NCI-H1105 treated with DMSO at 0.1 percent for 48 hours (cell line): ENCODE measurements at regions not wholly inside any gene's neighbourhood (a gene's known extent, or its start where the extent isn't known, plus 50 kb on each side); places are given as distances from the start of the nearest gene placed in this dataset.
"Not testable (repeated sequence)": the region's sequence is repeated elsewhere in the genome, so short reads cannot be mapped to it uniquely, and the experiment has no call there.

Source experiments
- DNase-seq: peaks from one replicate; lab custom pipeline; 2025; lab: John Stamatoyannopoulos, UW

- no peak for DNase-seq
These were observed 908.4 kb upstream of the CRIM1 start for GRCh38 chr2:35447215-35447614.

GRCh38 chr2:35443087-35443486 is 912.5 kb upstream of the CRIM1 start:
- DNase-seq: no peak

GRCh38 chr2:35441575-35441974 is 914.0 kb upstream of the CRIM1 start:
- not testable (repeated sequence) for DNase-seq

- DNase-seq: not testable (repeated sequence)
These were observed 915.3 kb upstream of the CRIM1 start for GRCh38 chr2:35440308-35440707.

GRCh38 chr2:35436893-35437292 is 918.7 kb upstream of the CRIM1 start:
- not testable (repeated sequence) for DNase-seq

- DNase-seq: peak; percentile 5
These were observed 927.0 kb upstream of the CRIM1 start for GRCh38 chr2:35428548-35428947.

- DNase-seq: no peak
These were observed 934.1 kb upstream of the CRIM1 start for GRCh38 chr2:35421485-35421884.

GRCh38 chr2:35417293-35417692 is 938.3 kb upstream of the CRIM1 start:
- no peak for DNase-seq

GRCh38 chr2:35416391-35417140 is 939.0 kb upstream of the CRIM1 start:
- no peak for DNase-seq

GRCh38 chr2:35415942-35416341 is 939.6 kb upstream of the CRIM1 start:
- no peak for DNase-seq

GRCh38 chr2:35415282-35415681 is 940.3 kb upstream of the CRIM1 start:
- no peak for DNase-seq

GRCh38 chr2:35410431-35411061 is 945.0 kb upstream of the CRIM1 start:
- DNase-seq: peak; percentile 20

GRCh38 chr2:35409762-35410161 is 945.8 kb upstream of the CRIM1 start:
- no peak for DNase-seq

- no peak for DNase-seq
These were observed 947.3 kb upstream of the CRIM1 start for GRCh38 chr2:35408320-35408719.

GRCh38 chr2:35391736-35392442 is 963.7 kb upstream of the CRIM1 start:
- no peak for DNase-seq

GRCh38 chr2:35378791-35379190 is 976.8 kb upstream of the CRIM1 start:
- no peak for DNase-seq

- no peak for DNase-seq
These were observed 980.7 kb upstream of the CRIM1 start for GRCh38 chr2:35374845-35375244.

GRCh38 chr2:35365859-35366258 is 989.7 kb upstream of the CRIM1 start:
- DNase-seq: no peak

- DNase-seq: no peak
These were observed 999.2 kb upstream of the CRIM1 start for GRCh38 chr2:35356332-35356731.

GRCh38 chr2:35355056-35355455 is 1000.5 kb upstream of the CRIM1 start:
- DNase-seq: no peak

GRCh38 chr2:35347561-35347960 is 1008.0 kb upstream of the CRIM1 start:
- DNase-seq: no peak

GRCh38 chr2:35343135-35343534 is 1012.4 kb upstream of the CRIM1 start:
- no peak for DNase-seq

GRCh38 chr2:35339211-35339610 is 1016.4 kb upstream of the CRIM1 start:
- no peak for DNase-seq
